Lower leg skin (tissue), 3 donors: ENCODE measurements at regions not wholly inside any gene's neighbourhood (a gene's known extent, or its start where the extent isn't known, plus 50 kb on each side); places are given as distances from the start of the nearest gene placed in this dataset.

Source experiments
- CTCF ChIP-seq, 3 donors: fragments of 450-650 bp; IDR thresholded peaks; one replicate each; pipeline ENCODE4 v1.5.1; 2016; ENCODE audit warnings: antibody characterized with exemption in 3 of 3, mild to moderate bottlenecking in 3 of 3, moderate library complexity in 2 of 3
- POLR2A ChIP-seq, 2 donors: fragments of 450-650 bp; IDR thresholded peaks; one replicate each; pipeline ENCODE4 v1.6.1; 2016 to 2017; ENCODE audit warnings: antibody characterized with exemption in 2 of 2, mild to moderate bottlenecking in 1 of 2, moderate library complexity in 1 of 2

DNA sequence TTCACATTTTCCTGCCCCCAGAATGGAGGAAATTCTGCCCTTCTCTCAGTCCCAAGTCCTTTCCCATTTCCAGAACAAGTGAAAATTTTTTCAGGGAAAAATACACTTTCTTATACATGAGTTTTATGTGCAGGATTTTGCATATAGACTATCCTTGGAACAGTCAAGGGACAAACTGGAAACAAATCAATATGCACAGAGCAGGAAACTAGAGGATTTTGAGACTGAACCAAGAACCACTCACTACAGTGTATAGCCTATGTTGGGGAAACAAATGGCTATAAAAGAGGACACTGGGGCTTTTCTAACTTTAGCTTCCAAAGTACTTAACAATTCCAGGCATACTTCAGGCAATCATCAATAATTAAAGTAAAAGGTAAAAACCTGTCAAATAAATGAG, 1036.1 kb upstream of the ARRDC3 start:
- TF ChIP-seq CTCF (IDR thresholded peaks at IDR 0.05) (no peak), POLR2A (IDR thresholded peaks at IDR 0.05) (no peak)
